Peyer's patch (tissue), 4 donors: ENCODE measurements at regions not wholly inside any gene's neighbourhood (a gene's known extent, or its start where the extent isn't known, plus 50 kb on each side); places are given as distances from the start of the nearest gene placed in this dataset.

Source experiments
- CTCF ChIP-seq, 6 experiments: fragments of 450-650 bp in 4 of 6; fragments of 200-600 bp in 2 of 6; sonication (generic) in 1 of 6; IDR thresholded peaks; one replicate each; pipeline ENCODE4 v1.5.1; 2017 to 2019; ENCODE audit warnings: antibody characterized with exemption in 6 of 6, mild to moderate bottlenecking in 3 of 6, moderate library complexity in 1 of 6
- POLR2A ChIP-seq, 2 donors: fragments of 450-650 bp; IDR thresholded peaks; one replicate each; pipeline ENCODE4 v1.5.1; 2017; ENCODE audit warnings: antibody characterized with exemption in 2 of 2, mild to moderate bottlenecking in 2 of 2, moderate library complexity in 2 of 2

GRCh38 chr15:46894644-46895043 lies 822.7 kb upstream of the SEMA6D start:
- no peak for TF ChIP-seq POLR2A (IDR thresholded peaks at IDR 0.05)
- no peak for TF ChIP-seq CTCF (IDR thresholded peaks at IDR 0.05)
